ENCODE measurements at regions not wholly inside any gene's neighbourhood (a gene's known extent, or its start where the extent isn't known, plus 50 kb on each side); places are given as distances from the start of the nearest gene placed in this dataset.

DNA sequence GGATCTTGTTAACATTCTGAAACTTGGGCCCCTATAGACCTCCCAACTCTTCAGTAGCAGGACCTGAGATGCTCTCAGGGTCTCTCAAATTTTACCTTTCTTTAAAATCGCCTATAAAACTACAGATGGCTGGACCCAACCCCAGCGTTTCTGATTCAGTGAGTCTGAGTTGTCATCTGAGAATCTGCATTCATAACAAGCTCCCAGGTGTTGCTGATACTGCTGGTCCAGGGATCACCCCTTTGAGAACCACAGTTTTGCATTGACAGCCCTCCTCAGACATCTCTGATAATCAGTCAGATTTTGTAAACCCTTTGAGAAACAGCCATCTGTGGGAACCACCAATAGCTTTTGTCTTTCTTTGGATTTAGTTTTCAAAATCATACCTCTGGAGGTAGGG, 315.8 kb downstream of the CYRIA start:
- no peak overlapping the region for H2BK12ac ChIP-seq (ENCODE audit: low read depth, low read length)
- H3K9ac ChIP-seq (replicated peaks in 1 of 4; ENCODE audit: extremely low read depth in 1 of 4, low read depth in 3 of 4, low read length in 3 of 4), result no peak overlapping the region
- no peak overlapping the region for H3K18ac ChIP-seq (ENCODE audit: extremely low read depth, low read length)
- H3K27ac ChIP-seq (ENCODE audit: low read depth, low read length), result no peak overlapping the region
- no peak overlapping the region for H2BK20ac ChIP-seq (ENCODE audit: low read length)
- H2AFZ ChIP-seq (ENCODE audit: low read length), result no peak overlapping the region
- no peak overlapping the region for H4K8ac ChIP-seq (ENCODE audit: extremely low read depth, insufficient read depth, low read length)
- no peak overlapping the region for H3K4me2 ChIP-seq (ENCODE audit: insufficient read depth in 1 of 2, low read depth in 2 of 2, low read length in 2 of 2)
- no peaks in the 10 kb centered on the region for H3K79me2 ChIP-seq (ENCODE audit: control insufficient read depth in 1 of 2, insufficient read depth in 2 of 2, low read length in 2 of 2)
- 39% methylated on average over 2 of the region's 2 CpGs; no CpG with 5 or more reads in 1 of the 2 experiments for WGBS, 2 experiments (ENCODE audit: extremely low coverage in 1 of 2, insufficient coverage in 1 of 2, insufficient read length in 1 of 2, insufficient replicate concordance in 2 of 2, low coverage in 1 of 2, low lambda C conversion rate in 2 of 2, missing lambda C conversion rate in 1 of 2)
- no peak overlapping the region for H2BK5ac ChIP-seq (ENCODE audit: low read depth, low read length)
- H4K5ac ChIP-seq (ENCODE audit: insufficient read length, low read depth, low read length), result no peak overlapping the region
- H2BK15ac ChIP-seq (ENCODE audit: low read length), result no peak overlapping the region
- no peak overlapping the region for H4K91ac ChIP-seq (replicated peaks; ENCODE audit: insufficient read length, low read length)
- H3K56ac ChIP-seq (replicated peaks; ENCODE audit: insufficient read length, low read depth, low read length), result no peak overlapping the region
- no peaks in the 10 kb centered on the region for H3K36me3 ChIP-seq (ENCODE audit: control insufficient read depth in 2 of 4, insufficient read depth in 4 of 4, low read length in 3 of 4)
- H3K27me3 ChIP-seq (replicated peaks in 1 of 4; ENCODE audit: control insufficient read depth in 3 of 4, extremely low read depth in 1 of 4, insufficient read depth in 3 of 4, low read length in 3 of 4), result no peaks in the 10 kb centered on the region
- H3K4ac ChIP-seq (replicated peaks; ENCODE audit: insufficient read length, low read depth, low read length), result no peak overlapping the region
- H2BK120ac ChIP-seq (replicated peaks; ENCODE audit: low read depth, low read length), result no peak overlapping the region
- DNase-seq (ENCODE audit: low read depth in 1 of 2, low spot score in 2 of 2), result no peak
- CTCF ChIA-PET (ENCODE audit: partially characterized antibody), result interaction anchor here (0.6 to 1.5 kb wide), 3 partner anchors 40 to 158 kb away, joined by 3 to 5 read pairs (median 3); no protein-coding TSS in a partner anchor
- H3K14ac ChIP-seq (ENCODE audit: insufficient read length), result no peak overlapping the region
- FAIRE-seq, result no peak
- H3K79me1 ChIP-seq (ENCODE audit: low read depth, low read length), result no peaks in the 10 kb centered on the region
- no peak overlapping the region for H3K23ac ChIP-seq (ENCODE audit: insufficient read length)
- POLR2A ChIA-PET (ENCODE audit: partially characterized antibody), result no interaction called here
- no peaks in the 10 kb centered on the region for H3K4me1 ChIP-seq (replicated peaks in 1 of 4; ENCODE audit: control insufficient read depth in 3 of 4, insufficient read depth in 4 of 4, low read length in 3 of 4)
- H4K20me1 ChIP-seq (replicated peaks in 1 of 2; ENCODE audit: control insufficient read depth in 1 of 2, insufficient read depth in 2 of 2, low read length in 2 of 2), result no peaks in the 10 kb centered on the region
- no peak overlapping the region for H2AK5ac ChIP-seq (ENCODE audit: low read depth, low read length)
- peaks cover 11 to 13% of the 10 kb centered on the region in 2 experiments for H3K9me3 ChIP-seq (ENCODE audit: insufficient read depth in 2 of 2, low read depth in 1 of 2, low read length in 1 of 2)
- TF ChIP-seq HDAC6 (IDR thresholded peaks at IDR 0.05; ENCODE audit: low read depth, low read length), result no peak
- TF ChIP-seq ASH2L (IDR thresholded peaks at IDR 0.05; ENCODE audit: low read length), result no peak
- TF ChIP-seq SP1 (IDR thresholded peaks at IDR 0.05; ENCODE audit: low read depth, low read length), result no peak
- TF ChIP-seq TBP (IDR thresholded peaks at IDR 0.05; ENCODE audit: low read depth, low read length), result no peak
- TF ChIP-seq GABPA (IDR thresholded peaks at IDR 0.05; ENCODE audit: borderline replicate concordance, insufficient read depth, low read length), result no peak
- no peak for TF ChIP-seq ATF3 (IDR thresholded peaks at IDR 0.05; ENCODE audit: insufficient read depth, low read depth, low read length)
- no peak for TF ChIP-seq BACH1 (IDR thresholded peaks at IDR 0.05; ENCODE audit: low read length)
- TF ChIP-seq, protein P1, sequence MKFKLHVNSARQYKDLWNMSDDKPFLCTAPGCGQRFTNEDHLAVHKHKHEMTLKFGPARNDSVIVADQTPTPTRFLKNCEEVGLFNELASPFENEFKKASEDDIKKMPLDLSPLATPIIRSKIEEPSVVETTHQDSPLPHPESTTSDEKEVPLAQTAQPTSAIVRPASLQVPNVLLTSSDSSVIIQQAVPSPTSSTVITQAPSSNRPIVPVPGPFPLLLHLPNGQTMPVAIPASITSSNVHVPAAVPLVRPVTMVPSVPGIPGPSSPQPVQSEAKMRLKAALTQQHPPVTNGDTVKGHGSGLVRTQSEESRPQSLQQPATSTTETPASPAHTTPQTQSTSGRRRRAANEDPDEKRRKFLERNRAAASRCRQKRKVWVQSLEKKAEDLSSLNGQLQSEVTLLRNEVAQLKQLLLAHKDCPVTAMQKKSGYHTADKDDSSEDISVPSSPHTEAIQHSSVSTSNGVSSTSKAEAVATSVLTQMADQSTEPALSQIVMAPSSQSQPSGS (IDR thresholded peaks at IDR 0.05; ENCODE audit: low read length), result no peak
- H3K4me3 ChIP-seq (ENCODE audit: extremely low read depth in 1 of 4, insufficient read depth in 2 of 4, low read depth in 3 of 4, low read length in 4 of 4), result no peak overlapping the region
- no peaks in the 10 kb centered on the region for H3K23me2 ChIP-seq (ENCODE audit: low read depth, low read length)

All from H1 (cell line).